Smooth muscle cell (in vitro differentiated cells): ENCODE measurements at regions not wholly inside any gene's neighbourhood (a gene's known extent, or its start where the extent isn't known, plus 50 kb on each side); places are given as distances from the start of the nearest gene placed in this dataset.

Experiments
- DNase-seq: peaks from one replicate; lab custom pipeline; 2025; ENCODE audit not compliant: unreplicated experiment; lab: John Stamatoyannopoulos, UW
- H2AFZ ChIP-seq: fragments of 200-600 bp; sonication (generic); 2 replicates; pipeline ENCODE4 v1.6.0; 2016; ENCODE audit warnings: antibody characterized with exemption, low read depth, mild to moderate bottlenecking
- H3F3A ChIP-seq: fragments of 200-600 bp; sonication (generic); 2 replicates; pipeline ENCODE4 v1.6.0; 2017; ENCODE audit warnings: antibody characterized with exemption, low read depth
- H3K27ac ChIP-seq: fragments of 200-600 bp; sonication (generic); 2 replicates; pipeline ENCODE4 v1.5.1; 2016; ENCODE audit warnings: low read depth, mild to moderate bottlenecking
- H3K27me3 ChIP-seq: fragments of 200-600 bp; sonication (generic); 2 replicates; pipeline ENCODE4 v1.6.1; 2016; ENCODE audit warnings: low read depth, mild to moderate bottlenecking
- H3K36me3 ChIP-seq: fragments of 200-600 bp; sonication (generic); 2 replicates; pipeline ENCODE4 v1.5.1; 2016; ENCODE audit warnings: low read depth
- H3K4me1 ChIP-seq: fragments of 200-600 bp; sonication (generic); 2 replicates; pipeline ENCODE4 v1.5.1; 2016; ENCODE audit warnings: low read depth
- H3K4me2 ChIP-seq: fragments of 200-600 bp; sonication (generic); 2 replicates; pipeline ENCODE4 v1.6.0; 2016; ENCODE audit warnings: mild to moderate bottlenecking
- H3K4me3 ChIP-seq: fragments of 200-600 bp; sonication (generic); 2 replicates; pipeline ENCODE4 v1.5.1; 2016; ENCODE audit warnings: mild to moderate bottlenecking
- H3K79me2 ChIP-seq: fragments of 200-600 bp; sonication (generic); 2 replicates; pipeline ENCODE4 v1.6.0; 2016; ENCODE audit warnings: low read depth, mild to moderate bottlenecking
- H3K9ac ChIP-seq: fragments of 200-600 bp; sonication (generic); 2 replicates; pipeline ENCODE4 v1.6.0; 2016; ENCODE audit warnings: low read depth
- H3K9me3 ChIP-seq: fragments of 200-600 bp; sonication (generic); replicated peaks from 2 replicates; pipeline ENCODE4 v1.5.1; 2016; ENCODE audit warnings: low read depth
- H4K20me1 ChIP-seq: fragments of 200-600 bp; sonication (generic); 2 replicates; pipeline ENCODE4 v1.6.0; 2016; ENCODE audit warnings: low read depth
- whole genome bisulfite sequencing: methylation state at CpG from one replicate; pipeline ENCODE4 v1.1.7; 2016; ENCODE audit warnings: low lambda C conversion rate; 5-methylcytosine and 5-hydroxymethylcytosine counted together
- TF ChIP-seq, protein P1 (sequence below): fragments of 200-600 bp; sonication (generic); IDR thresholded peaks from 2 replicates; pipeline ENCODE4 v1.5.1; 2017; ENCODE audit warnings: borderline replicate concordance, mild to moderate bottlenecking, antibody characterized with exemption; ENCODE audit not compliant: insufficient read depth, poor library complexity, severe bottlenecking

GRCh38 chr10:88100281-88100680 is 236.9 kb downstream of the PTEN start:
- DNase-seq, result no peak
- H3K4me1 ChIP-seq, result no peaks in the 10 kb centered on the region
- H3K4me3 ChIP-seq, result no peak overlapping the region
- no peak overlapping the region for H2AFZ ChIP-seq
- TF ChIP-seq, protein P1, sequence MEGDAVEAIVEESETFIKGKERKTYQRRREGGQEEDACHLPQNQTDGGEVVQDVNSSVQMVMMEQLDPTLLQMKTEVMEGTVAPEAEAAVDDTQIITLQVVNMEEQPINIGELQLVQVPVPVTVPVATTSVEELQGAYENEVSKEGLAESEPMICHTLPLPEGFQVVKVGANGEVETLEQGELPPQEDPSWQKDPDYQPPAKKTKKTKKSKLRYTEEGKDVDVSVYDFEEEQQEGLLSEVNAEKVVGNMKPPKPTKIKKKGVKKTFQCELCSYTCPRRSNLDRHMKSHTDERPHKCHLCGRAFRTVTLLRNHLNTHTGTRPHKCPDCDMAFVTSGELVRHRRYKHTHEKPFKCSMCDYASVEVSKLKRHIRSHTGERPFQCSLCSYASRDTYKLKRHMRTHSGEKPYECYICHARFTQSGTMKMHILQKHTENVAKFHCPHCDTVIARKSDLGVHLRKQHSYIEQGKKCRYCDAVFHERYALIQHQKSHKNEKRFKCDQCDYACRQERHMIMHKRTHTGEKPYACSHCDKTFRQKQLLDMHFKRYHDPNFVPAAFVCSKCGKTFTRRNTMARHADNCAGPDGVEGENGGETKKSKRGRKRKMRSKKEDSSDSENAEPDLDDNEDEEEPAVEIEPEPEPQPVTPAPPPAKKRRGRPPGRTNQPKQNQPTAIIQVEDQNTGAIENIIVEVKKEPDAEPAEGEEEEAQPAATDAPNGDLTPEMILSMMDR, result no peak
- H3K27me3 ChIP-seq, result peaks cover 29% of the 10 kb centered on the region
- no peak overlapping the region for H3K9ac ChIP-seq
- no peak overlapping the region for H3K4me2 ChIP-seq
- no peaks in the 10 kb centered on the region for H3K79me2 ChIP-seq
- no peak overlapping the region for H3K27ac ChIP-seq
- H3K9me3 ChIP-seq, result no peaks in the 10 kb centered on the region
- H3F3A ChIP-seq, result peaks cover 6% of the 10 kb centered on the region
- no peaks in the 10 kb centered on the region for H3K36me3 ChIP-seq
- no peaks in the 10 kb centered on the region for H4K20me1 ChIP-seq

GRCh38 chr10:88101666-88102065 is 238.2 kb downstream of the PTEN start:
- Histone ChIP-seq H3K9me3 (no peaks in the 10 kb centered on the region), H3K36me3 (no peaks in the 10 kb centered on the region), H3K4me3 (no peak overlapping the region), H3K27me3 (peaks cover 29% of the 10 kb centered on the region), H3K4me1 (no peaks in the 10 kb centered on the region), H3K9ac (no peak overlapping the region), H3K79me2 (no peaks in the 10 kb centered on the region), H4K20me1 (no peaks in the 10 kb centered on the region), H3K4me2 (no peak overlapping the region), H3F3A (no peaks in the 10 kb centered on the region), H2AFZ (no peak overlapping the region), H3K27ac (no peak overlapping the region)
- WGBS, result 92% methylated on average over 2 of the region's 2 CpGs
- DNase-seq, result no peak
- TF ChIP-seq, protein P1, result no peak

DNA sequence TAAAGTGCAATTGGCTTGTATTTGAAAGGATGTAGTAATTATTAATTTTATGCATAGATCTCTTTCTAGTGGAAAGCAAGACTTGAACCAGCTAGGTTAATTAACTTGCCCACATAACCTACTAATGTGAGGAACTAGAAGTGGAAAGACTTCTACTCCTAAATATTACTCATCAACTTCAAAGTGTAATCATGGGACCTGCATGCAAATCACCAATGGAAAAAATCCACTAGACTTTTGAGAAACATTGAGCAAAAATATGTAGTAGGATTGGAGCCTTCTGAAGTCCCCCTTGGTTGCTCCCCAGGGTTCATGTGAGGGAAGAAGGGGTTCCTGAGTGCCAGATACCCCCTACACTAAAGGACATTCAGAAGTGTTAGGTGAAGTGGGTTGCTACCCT is 240.2 kb downstream of the PTEN start:
- no peaks in the 10 kb centered on the region for H3K4me1 ChIP-seq
- no peak overlapping the region for H3K9ac ChIP-seq
- TF ChIP-seq, protein P1, result no peak
- H3K79me2 ChIP-seq, result no peaks in the 10 kb centered on the region
- no peak overlapping the region for H3K27ac ChIP-seq
- no peak overlapping the region for H2AFZ ChIP-seq
- no peak overlapping the region for H3K4me2 ChIP-seq
- no peak for DNase-seq
- H3F3A ChIP-seq, result no peaks in the 10 kb centered on the region
- H3K36me3 ChIP-seq, result no peaks in the 10 kb centered on the region
- peaks cover 19% of the 10 kb centered on the region for H3K27me3 ChIP-seq
- H3K4me3 ChIP-seq, result no peak overlapping the region
- no peaks in the 10 kb centered on the region for H4K20me1 ChIP-seq
- H3K9me3 ChIP-seq, result no peaks in the 10 kb centered on the region

DNA sequence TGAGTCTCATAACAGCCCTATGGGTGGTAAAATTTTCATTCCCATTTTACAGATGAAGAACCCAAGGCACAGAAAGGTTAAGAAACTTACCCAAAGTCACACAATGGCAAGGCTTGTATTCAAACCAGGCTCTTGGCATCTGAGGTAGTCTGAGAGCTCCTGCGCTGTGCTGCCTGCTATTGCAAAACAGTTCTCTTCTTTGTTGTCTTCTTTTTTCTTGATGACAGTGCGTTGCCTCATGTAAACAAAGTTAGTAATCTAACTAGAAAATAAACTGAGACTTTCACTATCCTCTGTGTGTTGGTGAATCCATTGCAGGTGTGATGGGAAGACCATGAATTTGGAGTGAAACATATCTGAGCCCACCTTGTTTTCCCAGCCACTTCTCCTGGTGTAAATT is 240.8 kb downstream of the PTEN start:
- Histone ChIP-seq H3K9me3 (no peaks in the 10 kb centered on the region), H3K4me1 (no peaks in the 10 kb centered on the region), H3K36me3 (no peaks in the 10 kb centered on the region), H3K4me2 (no peak overlapping the region), H3F3A (no peaks in the 10 kb centered on the region), H3K27me3 (peaks cover 15% of the 10 kb centered on the region), H3K27ac (no peak overlapping the region), H3K9ac (no peak overlapping the region), H3K79me2 (no peaks in the 10 kb centered on the region), H2AFZ (no peak overlapping the region), H3K4me3 (no peak overlapping the region), H4K20me1 (no peaks in the 10 kb centered on the region)
- DNase-seq, result no peak
- WGBS, result 81% methylated on average over 2 of the region's 2 CpGs
- TF ChIP-seq, protein P1, result no peak
